OCI-LY7 (cell line): ENCODE measurements at regions not wholly inside any gene's neighbourhood (a gene's known extent, or its start where the extent isn't known, plus 50 kb on each side); places are given as distances from the start of the nearest gene placed in this dataset.
A peak's percentile ranks its signal among the peaks of the same experiment; 100 is the strongest.

Experiments used
- BruUV-seq: library from RNA; stranded (reverse); fragments of 400-500 nt; replicated peaks from 2 replicates; lab custom pipeline; 2021; lab: Mats Ljungman, UMichigan
- CTCF ChIA-PET: fragments of 300-600 bp; sonication (Branson Sonifier 250); formaldehyde crosslinking; loops from one replicate; lab custom pipeline; 2022; ENCODE audit warnings: antibody characterized with exemption; ENCODE audit not compliant: unreplicated experiment; lab: Charles Lee
- POLR2A ChIA-PET: fragments of 300-600 bp; sonication (Branson Sonifier 250); formaldehyde crosslinking; loops from one replicate; lab custom pipeline; 2022; ENCODE audit warnings: antibody characterized with exemption; lab: Charles Lee
- DNase-seq: peaks from one replicate; pipeline ENCODE4 v3.0.0-alpha.2; 2015; ENCODE audit warnings: low spot score
- H2AFZ ChIP-seq: fragments of 200-600 bp; sonication (generic), shearing (Covaris generic); 2 replicates; pipeline ENCODE4 v1.6.1; 2014; ENCODE audit warnings: mild to moderate bottlenecking, antibody characterized with exemption, low read length, moderate library complexity
- H3K27ac ChIP-seq: fragments of 200-600 bp; sonication (generic); 2 replicates; pipeline ENCODE4 v1.5.1; 2014; ENCODE audit warnings: mixed run types, low read depth, mild to moderate bottlenecking, moderate library complexity, low read length, inconsistent platforms; ENCODE audit not compliant: poor library complexity, severe bottlenecking
- H3K36me3 ChIP-seq: fragments of 200-600 bp; sonication (generic); 2 replicates; pipeline ENCODE4 v1.6.1; 2014; ENCODE audit warnings: mild to moderate bottlenecking, antibody characterized with exemption, low read length, moderate library complexity, mixed read lengths; ENCODE audit not compliant: insufficient read depth
- H3K4me1 ChIP-seq: fragments of 200-600 bp; sonication (generic); 2 replicates; pipeline ENCODE4 v1.5.1; 2014; ENCODE audit warnings: mild to moderate bottlenecking, low read length; ENCODE audit not compliant: insufficient read depth, poor library complexity, severe bottlenecking
- H3K4me2 ChIP-seq: fragments of 200-600 bp; sonication (generic); 2 replicates; pipeline ENCODE4 v1.6.1; 2014; ENCODE audit warnings: mild to moderate bottlenecking, low read length
- H3K4me3 ChIP-seq: fragments of 200-600 bp; sonication (generic); 2 replicates; pipeline ENCODE4 v1.5.1; 2014; ENCODE audit warnings: mild to moderate bottlenecking, low read depth, low read length; ENCODE audit not compliant: poor library complexity, severe bottlenecking
- H3K79me2 ChIP-seq: fragments of 200-600 bp; sonication (generic); 2 replicates; pipeline ENCODE4 v1.6.1; 2016; ENCODE audit warnings: low read depth, mild to moderate bottlenecking, low read length, moderate library complexity, mixed read lengths; ENCODE audit not compliant: insufficient read depth
- H3K9me2 ChIP-seq: fragments of 200-600 bp; sonication (generic); 2 replicates; pipeline ENCODE4 v1.6.1; 2016; ENCODE audit warnings: mild to moderate bottlenecking, low read length, mixed read lengths; ENCODE audit not compliant: insufficient read depth
- H3K9me3 ChIP-seq: fragments of 200-600 bp; sonication (generic); 2 replicates; pipeline ENCODE4 v1.6.1; 2014; ENCODE audit warnings: mild to moderate bottlenecking, mixed run types, low read length, mixed read lengths
- H4K20me1 ChIP-seq: fragments of 200-600 bp; sonication (generic); 2 replicates; pipeline ENCODE4 v1.6.1; 2014; ENCODE audit warnings: mild to moderate bottlenecking, antibody characterized with exemption, low read length, moderate library complexity, mixed read lengths; ENCODE audit not compliant: insufficient read depth
- EZH2phosphoT487 ChIP-seq: fragments of 200-600 bp; sonication (generic); IDR thresholded peaks from 2 replicates; pipeline ENCODE4 v1.6.1; 2018; ENCODE audit warnings: low read depth, borderline replicate concordance, mild to moderate bottlenecking, mixed run types, antibody characterized with exemption, low read length, moderate library complexity, mixed read lengths
- intact Hi-C: fragments of 100-400 bp; cut with micrococcal nuclease; formaldehyde crosslinking; loops from one replicate; pipeline ENCODE4 v1.10.0; 2022; ENCODE audit not compliant: unreplicated experiment
- TF ChIP-seq, protein P1 (sequence below): fragments of 200-600 bp; sonication (generic); conservative IDR thresholded peaks from 2 replicates; pipeline ENCODE4 v1.5.1; 2014; ENCODE audit warnings: mild to moderate bottlenecking, antibody characterized with exemption, low read length, moderate library complexity, mixed read lengths

- Histone ChIP-seq H3K9me2 (no peaks in the 10 kb centered on the region), H3K4me3 (no peak overlapping the region), H3K4me1 (peaks cover 7% of the 10 kb centered on the region), H3K36me3 (no peaks in the 10 kb centered on the region), H3K9me3 (no peaks in the 10 kb centered on the region), H2AFZ (no peak overlapping the region), H3K27ac (no peak overlapping the region), H3K79me2 (no peaks in the 10 kb centered on the region), H4K20me1 (no peaks in the 10 kb centered on the region), H3K4me2 (no peak overlapping the region)
- CTCF ChIA-PET = no interaction called here
- no peak for DNase-seq
- TF ChIP-seq, protein P1, sequence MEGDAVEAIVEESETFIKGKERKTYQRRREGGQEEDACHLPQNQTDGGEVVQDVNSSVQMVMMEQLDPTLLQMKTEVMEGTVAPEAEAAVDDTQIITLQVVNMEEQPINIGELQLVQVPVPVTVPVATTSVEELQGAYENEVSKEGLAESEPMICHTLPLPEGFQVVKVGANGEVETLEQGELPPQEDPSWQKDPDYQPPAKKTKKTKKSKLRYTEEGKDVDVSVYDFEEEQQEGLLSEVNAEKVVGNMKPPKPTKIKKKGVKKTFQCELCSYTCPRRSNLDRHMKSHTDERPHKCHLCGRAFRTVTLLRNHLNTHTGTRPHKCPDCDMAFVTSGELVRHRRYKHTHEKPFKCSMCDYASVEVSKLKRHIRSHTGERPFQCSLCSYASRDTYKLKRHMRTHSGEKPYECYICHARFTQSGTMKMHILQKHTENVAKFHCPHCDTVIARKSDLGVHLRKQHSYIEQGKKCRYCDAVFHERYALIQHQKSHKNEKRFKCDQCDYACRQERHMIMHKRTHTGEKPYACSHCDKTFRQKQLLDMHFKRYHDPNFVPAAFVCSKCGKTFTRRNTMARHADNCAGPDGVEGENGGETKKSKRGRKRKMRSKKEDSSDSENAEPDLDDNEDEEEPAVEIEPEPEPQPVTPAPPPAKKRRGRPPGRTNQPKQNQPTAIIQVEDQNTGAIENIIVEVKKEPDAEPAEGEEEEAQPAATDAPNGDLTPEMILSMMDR = no peak
- no peak for TF ChIP-seq EZH2phosphoT487
- intact Hi-C loops = no loop called here
- POLR2A ChIA-PET = no interaction called here
- no TSS peak for BruUV-seq
Observed at GRCh38 chr1:58978096-58978495, 194.2 kb upstream of the JUN start.

- Histone ChIP-seq H3K4me3 (no peak overlapping the region), H3K9me3 (no peaks in the 10 kb centered on the region), H4K20me1 (no peaks in the 10 kb centered on the region), H3K9me2 (no peaks in the 10 kb centered on the region), H3K4me2 (no peak overlapping the region), H3K4me1 (peaks cover 7% of the 10 kb centered on the region), H3K27ac (no peak overlapping the region), H3K36me3 (no peaks in the 10 kb centered on the region), H2AFZ (no peak overlapping the region), H3K79me2 (no peaks in the 10 kb centered on the region)
- DNase-seq = peak; percentile 18
- BruUV-seq = no TSS peak
- TF ChIP-seq EZH2phosphoT487 = no peak
- TF ChIP-seq, protein P1 = no peak
- ChIA-PET CTCF (no interaction called here), POLR2A (interaction anchor here (0.7 kb wide), 1 partner anchor 206 kb away, joined by 3 read pairs; no protein-coding TSS in a partner anchor)
- intact Hi-C loops = no loop called here
Observed at GRCh38 chr1:58979086-58979485, 195.2 kb upstream of the JUN start.

GRCh38 chr1:58979677-58980076 lies 195.8 kb upstream of the JUN start:
- Histone ChIP-seq H3K4me3 (no peak overlapping the region), H3K4me2 (no peak overlapping the region), H3K27ac (no peak overlapping the region), H4K20me1 (no peaks in the 10 kb centered on the region), H3K79me2 (no peaks in the 10 kb centered on the region), H3K9me2 (no peaks in the 10 kb centered on the region), H3K9me3 (no peaks in the 10 kb centered on the region), H2AFZ (no peak overlapping the region), H3K4me1 (peaks cover 7% of the 10 kb centered on the region), H3K36me3 (no peaks in the 10 kb centered on the region)
- ChIA-PET POLR2A (interaction anchor here (0.5 to 0.8 kb wide), 4 partner anchors 13 to 200 kb away, joined by 3 to 4 read pairs (median 3); no protein-coding TSS in a partner anchor), CTCF (no interaction called here)
- BruUV-seq = no TSS peak
- intact Hi-C loops = no loop called here
- DNase-seq = no peak
- TF ChIP-seq, protein P1 = no peak
- TF ChIP-seq EZH2phosphoT487 = no peak
